Upper lobe of right lung (tissue), 1 donor: ENCODE measurements at regions not wholly inside any gene's neighbourhood (a gene's known extent, or its start where the extent isn't known, plus 50 kb on each side); places are given as distances from the start of the nearest gene placed in this dataset.

Source experiments
- ATAC-seq: fragments of 200-7000 bp; cut with Tn5 transposase; one replicate; pipeline ENCODE4 v1.9.1; 2020; ENCODE audit warnings: mild to moderate bottlenecking, moderate library complexity
- DNase-seq: peaks from one replicate; pipeline ENCODE4 v3.0.0-alpha.2; 2020
- H3K27ac ChIP-seq: fragments of 200-600 bp; one replicate; pipeline ENCODE4 v1.8.0; 2022
- H3K27me3 ChIP-seq: fragments of 200-600 bp; one replicate; pipeline ENCODE4 v1.8.0; 2022; ENCODE audit warnings: mild to moderate bottlenecking
- H3K36me3 ChIP-seq: fragments of 200-600 bp; one replicate; pipeline ENCODE4 v1.8.0; 2022
- H3K4me1 ChIP-seq: fragments of 200-600 bp; one replicate; pipeline ENCODE4 v1.8.0; 2022
- H3K4me3 ChIP-seq: fragments of 200-600 bp; one replicate; pipeline ENCODE4 v1.8.0; 2022; ENCODE audit warnings: mild to moderate bottlenecking
- H3K9me3 ChIP-seq: fragments of 200-600 bp; one replicate; pipeline ENCODE4 v1.8.0; 2022
- intact Hi-C: fragments of 100-400 bp; cut with DNase I; formaldehyde crosslinking; loops from one replicate; pipeline ENCODE4 v1.11.0; 2022
- TF ChIP-seq, protein P1 (sequence below): fragments of 200-600 bp; IDR thresholded peaks from one replicate; pipeline ENCODE4 v1.8.0; 2022; ENCODE audit warnings: antibody characterized with exemption
- donor health status: DM: no; HTN: yes; CAD: no; lungs with severe emphysema.

DNA sequence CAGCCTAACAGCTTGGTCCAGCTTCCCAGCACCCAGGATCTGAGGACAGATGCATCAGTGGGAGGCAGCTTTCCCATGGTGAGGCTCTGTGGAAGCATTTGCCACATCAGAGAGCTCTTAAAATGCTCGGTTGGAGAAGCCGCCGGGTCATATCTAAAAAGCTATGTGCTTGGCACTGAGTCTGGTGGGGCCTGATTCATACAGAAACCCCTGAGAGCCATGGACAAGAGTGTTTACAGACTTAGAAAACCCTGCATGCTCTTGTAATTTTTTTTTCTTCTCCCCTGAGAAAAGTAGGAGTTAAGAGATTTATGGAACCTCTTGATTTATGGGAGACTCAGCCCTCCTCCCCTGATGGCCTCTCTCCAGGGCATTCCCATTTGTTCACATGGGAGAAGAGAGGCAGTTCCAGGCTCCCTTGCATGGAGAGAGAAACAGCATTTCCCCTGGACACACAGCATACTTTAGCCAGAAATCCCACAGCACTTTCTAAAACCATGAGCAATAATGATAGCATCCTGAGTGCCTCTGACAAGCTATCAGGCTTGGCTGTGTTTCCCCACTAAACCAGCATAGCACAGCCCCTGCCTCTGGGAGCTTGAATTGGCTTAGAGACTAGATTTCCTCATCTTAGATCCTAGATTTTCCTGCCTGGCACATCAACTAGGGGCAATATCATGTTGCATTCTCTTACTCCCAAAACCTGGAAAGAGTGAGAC, 322.1 kb upstream of the AUTS2 start:
- TF ChIP-seq, protein P1, sequence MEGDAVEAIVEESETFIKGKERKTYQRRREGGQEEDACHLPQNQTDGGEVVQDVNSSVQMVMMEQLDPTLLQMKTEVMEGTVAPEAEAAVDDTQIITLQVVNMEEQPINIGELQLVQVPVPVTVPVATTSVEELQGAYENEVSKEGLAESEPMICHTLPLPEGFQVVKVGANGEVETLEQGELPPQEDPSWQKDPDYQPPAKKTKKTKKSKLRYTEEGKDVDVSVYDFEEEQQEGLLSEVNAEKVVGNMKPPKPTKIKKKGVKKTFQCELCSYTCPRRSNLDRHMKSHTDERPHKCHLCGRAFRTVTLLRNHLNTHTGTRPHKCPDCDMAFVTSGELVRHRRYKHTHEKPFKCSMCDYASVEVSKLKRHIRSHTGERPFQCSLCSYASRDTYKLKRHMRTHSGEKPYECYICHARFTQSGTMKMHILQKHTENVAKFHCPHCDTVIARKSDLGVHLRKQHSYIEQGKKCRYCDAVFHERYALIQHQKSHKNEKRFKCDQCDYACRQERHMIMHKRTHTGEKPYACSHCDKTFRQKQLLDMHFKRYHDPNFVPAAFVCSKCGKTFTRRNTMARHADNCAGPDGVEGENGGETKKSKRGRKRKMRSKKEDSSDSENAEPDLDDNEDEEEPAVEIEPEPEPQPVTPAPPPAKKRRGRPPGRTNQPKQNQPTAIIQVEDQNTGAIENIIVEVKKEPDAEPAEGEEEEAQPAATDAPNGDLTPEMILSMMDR = no peak
- ATAC-seq (peak; percentile 26), DNase-seq (no peak)
- Histone ChIP-seq H3K27ac (no peak overlapping the region), H3K9me3 (no peaks in the 10 kb centered on the region), H3K27me3 (no peaks in the 10 kb centered on the region), H3K36me3 (no peaks in the 10 kb centered on the region), H3K4me1 (no peaks in the 10 kb centered on the region), H3K4me3 (no peak overlapping the region)
- intact Hi-C loops = no loop called here

DNA sequence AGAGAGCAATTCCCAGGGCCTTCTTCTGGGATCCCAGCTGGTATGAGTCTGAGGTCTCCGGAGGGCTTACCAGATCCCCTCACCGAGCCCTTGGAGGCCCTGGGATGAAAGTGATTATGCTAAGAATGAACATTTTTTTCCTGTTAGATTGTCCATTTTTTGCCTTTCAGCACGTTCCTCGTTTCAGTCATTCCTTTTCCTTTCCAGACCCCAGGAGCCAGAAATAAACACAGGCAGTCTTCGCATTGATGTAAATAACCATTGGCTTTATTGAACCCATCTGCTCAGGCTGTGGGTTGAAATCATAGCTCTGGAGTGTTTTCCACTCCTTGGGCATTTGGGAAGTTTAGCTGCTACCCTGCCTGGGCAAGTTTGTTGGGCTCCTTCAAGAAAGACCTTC, 320.9 kb upstream of the AUTS2 start:
- TF ChIP-seq, protein P1 = no peak
- intact Hi-C loops = no loop called here
- H3K36me3 ChIP-seq = no peaks in the 10 kb centered on the region

DNA sequence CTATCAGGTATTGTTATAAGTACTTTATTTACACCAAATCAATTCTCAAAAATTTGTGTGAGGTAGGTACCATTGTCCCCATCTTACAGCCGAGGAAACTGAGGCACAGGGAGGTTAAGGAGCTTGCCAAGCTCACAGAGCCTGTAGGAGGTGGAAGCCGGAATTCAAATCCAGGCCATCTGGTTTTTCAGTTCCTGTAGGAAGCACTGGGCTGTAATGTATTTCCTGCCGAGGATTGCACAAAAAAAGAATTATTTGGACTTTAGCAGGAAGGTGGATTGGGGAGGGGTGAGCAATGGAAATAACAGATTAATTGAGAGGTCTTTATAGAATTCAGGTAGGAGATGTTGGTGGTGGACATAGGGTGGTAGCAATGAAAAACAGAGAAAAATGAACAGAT, 315.3 kb upstream of the AUTS2 start:
- no peak overlapping the region for H3K4me3 ChIP-seq
- intact Hi-C loops = no loop called here
- TF ChIP-seq, protein P1 = no peak
- no peaks in the 10 kb centered on the region for H3K36me3 ChIP-seq
- H3K9me3 ChIP-seq = no peaks in the 10 kb centered on the region
- peaks cover 4% of the 10 kb centered on the region for H3K4me1 ChIP-seq
- H3K27me3 ChIP-seq = no peaks in the 10 kb centered on the region
- DNase-seq (no peak), ATAC-seq (no peak)
- no peak overlapping the region for H3K27ac ChIP-seq

More for the DNA sequence above, 320.9 kb upstream of the AUTS2 start:
- no peak for ATAC-seq
- no peak overlapping the region for H3K4me3 ChIP-seq
- H3K27ac ChIP-seq = no peak overlapping the region
- no peaks in the 10 kb centered on the region for H3K9me3 ChIP-seq
- no peaks in the 10 kb centered on the region for H3K27me3 ChIP-seq
- DNase-seq = no peak
- no peaks in the 10 kb centered on the region for H3K4me1 ChIP-seq

DNA sequence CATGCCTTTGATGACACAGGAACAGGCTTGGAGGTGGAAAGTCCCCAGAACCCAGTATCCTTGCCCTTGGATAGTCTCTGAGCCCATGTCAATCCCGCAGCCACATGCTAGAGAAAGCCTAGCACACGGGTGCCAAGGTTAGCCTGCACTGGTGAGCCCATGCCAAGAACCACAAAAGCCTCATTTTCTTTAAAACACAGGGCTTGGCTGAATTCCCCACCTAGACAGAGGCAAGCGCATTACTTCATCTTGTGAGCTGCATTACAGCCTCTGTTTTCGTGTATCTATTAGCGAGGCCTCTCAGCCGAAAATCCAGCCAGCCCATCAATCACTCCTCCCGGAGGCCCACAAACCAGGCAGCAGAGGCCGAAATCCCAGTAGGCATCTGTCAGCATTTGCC, 314.9 kb upstream of the AUTS2 start:
- no peak for DNase-seq
- H3K4me1 ChIP-seq = peaks cover 4% of the 10 kb centered on the region
- no peak overlapping the region for H3K27ac ChIP-seq
- H3K9me3 ChIP-seq = no peaks in the 10 kb centered on the region
- H3K36me3 ChIP-seq = no peaks in the 10 kb centered on the region
- ATAC-seq = no peak
- intact Hi-C loops = no loop called here
- no peaks in the 10 kb centered on the region for H3K27me3 ChIP-seq
- TF ChIP-seq, protein P1 = no peak
- H3K4me3 ChIP-seq = no peak overlapping the region

DNA sequence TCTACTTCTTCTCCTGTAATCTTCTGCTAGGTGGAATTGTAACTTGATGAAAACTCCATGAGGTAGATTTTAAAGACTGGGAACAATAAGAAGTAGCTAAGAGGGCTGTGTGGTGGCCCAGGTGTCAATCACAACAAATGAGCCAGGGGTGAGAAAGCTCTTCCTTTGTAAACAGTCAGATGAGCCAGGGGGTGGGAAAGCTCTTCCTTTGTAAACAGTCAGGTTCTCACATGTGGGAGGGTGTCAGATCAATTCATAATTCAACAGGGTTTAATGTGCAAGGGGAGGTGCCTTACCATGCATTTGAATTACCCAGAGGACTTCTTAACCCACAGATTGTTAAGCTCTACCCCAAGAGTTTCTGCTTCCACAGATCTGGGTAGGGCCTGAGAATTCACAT, 312.4 kb upstream of the AUTS2 start:
- TF ChIP-seq, protein P1 = no peak

DNA sequence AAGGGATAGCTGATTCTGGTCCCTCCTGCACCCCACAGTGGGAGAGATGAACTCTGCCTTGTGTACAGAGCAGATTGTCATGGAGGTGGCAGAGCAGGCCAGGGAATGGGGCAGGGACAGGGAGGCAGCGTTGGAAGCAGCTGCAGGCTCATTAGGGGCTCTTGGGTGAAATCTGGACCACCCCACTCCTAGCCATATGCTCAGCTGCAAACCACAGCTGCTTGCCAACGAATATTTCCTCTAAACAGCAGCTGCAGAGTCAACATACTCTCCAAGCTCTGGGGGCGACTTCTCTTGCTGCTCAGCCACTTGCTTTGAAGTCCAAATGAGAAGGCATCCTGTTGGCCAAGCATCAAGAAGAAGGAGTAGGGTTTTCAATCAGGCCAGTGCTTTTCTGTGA, 302.3 kb upstream of the AUTS2 start:
- Histone ChIP-seq H3K36me3 (no peaks in the 10 kb centered on the region), H3K4me1 (no peaks in the 10 kb centered on the region), H3K9me3 (no peaks in the 10 kb centered on the region), H3K4me3 (no peak overlapping the region), H3K27ac (no peak overlapping the region), H3K27me3 (no peaks in the 10 kb centered on the region)
- TF ChIP-seq, protein P1 = no peak
- no peak for ATAC-seq
- intact Hi-C loops = no loop called here
- DNase-seq = no peak

More for the DNA sequence above, 312.4 kb upstream of the AUTS2 start:
- H3K4me1 ChIP-seq = peaks cover 4% of the 10 kb centered on the region
- no peak for ATAC-seq
- H3K4me3 ChIP-seq = no peak overlapping the region
- intact Hi-C loops = no loop called here
- no peak for DNase-seq
- H3K9me3 ChIP-seq = no peaks in the 10 kb centered on the region
- H3K27ac ChIP-seq = no peak overlapping the region
- H3K36me3 ChIP-seq = no peaks in the 10 kb centered on the region
- no peaks in the 10 kb centered on the region for H3K27me3 ChIP-seq
